ENCODE measurements at regions not wholly inside any gene's neighbourhood (a gene's known extent, or its start where the extent isn't known, plus 50 kb on each side); places are given as distances from the start of the nearest gene placed in this dataset.

- TF ChIP-seq ZNF274 (IDR thresholded peaks at IDR 0.05; ENCODE audit: low read depth, low read length) (no peak), SUZ12 (IDR thresholded peaks at IDR 0.05; ENCODE audit: extremely low read depth, insufficient read depth, insufficient read length) (no peak), YY1 (IDR thresholded peaks at IDR 0.05; ENCODE audit: insufficient read depth, insufficient read length) (no peak)
- no peak overlapping the region for H3K9ac ChIP-seq (ENCODE audit: insufficient read length, low read depth)
- no peak overlapping the region for H3K4me3 ChIP-seq (ENCODE audit: insufficient read length, low read depth)
- no peaks in the 10 kb centered on the region for H3K9me3 ChIP-seq (ENCODE audit: insufficient read depth, low read length)
- no peaks in the 10 kb centered on the region for H3K27me3 ChIP-seq (ENCODE audit: insufficient read depth, insufficient read length)
- H3K4me1 ChIP-seq (ENCODE audit: insufficient read depth, insufficient read length), result no peaks in the 10 kb centered on the region
- DNase-seq (ENCODE audit: low read depth, low spot score), result no peak
- H3K36me3 ChIP-seq (ENCODE audit: insufficient read depth, insufficient read length, low read length), result no peaks in the 10 kb centered on the region
Measured at GRCh38 chr17:12575641-12576040, 90.0 kb upstream of the MYOCD start.

- H3K4me1 ChIP-seq (ENCODE audit: insufficient read depth, insufficient read length), result no peaks in the 10 kb centered on the region
- TF ChIP-seq ZNF274 (IDR thresholded peaks at IDR 0.05; ENCODE audit: low read depth, low read length) (no peak), YY1 (IDR thresholded peaks at IDR 0.05; ENCODE audit: insufficient read depth, insufficient read length) (no peak), SUZ12 (IDR thresholded peaks at IDR 0.05; ENCODE audit: extremely low read depth, insufficient read depth, insufficient read length) (no peak)
- H3K4me3 ChIP-seq (ENCODE audit: insufficient read length, low read depth), result no peak overlapping the region
Measured at GRCh38 chr17:12579288-12579687, 86.4 kb upstream of the MYOCD start.

GRCh38 chr17:12580640-12581039, 85.0 kb upstream of the MYOCD start:
- DNase-seq (ENCODE audit: low read depth, low spot score), result no peak
- no peak for TF ChIP-seq ZNF274 (IDR thresholded peaks at IDR 0.05; ENCODE audit: low read depth, low read length)
- TF ChIP-seq SUZ12 (IDR thresholded peaks at IDR 0.05; ENCODE audit: extremely low read depth, insufficient read depth, insufficient read length), result no peak
- no peak for TF ChIP-seq YY1 (IDR thresholded peaks at IDR 0.05; ENCODE audit: insufficient read depth, insufficient read length)
- Histone ChIP-seq H3K4me1 (ENCODE audit: insufficient read depth, insufficient read length) (no peaks in the 10 kb centered on the region), H3K9me3 (ENCODE audit: insufficient read depth, low read length) (no peaks in the 10 kb centered on the region), H3K9ac (ENCODE audit: insufficient read length, low read depth) (no peak overlapping the region), H3K4me3 (ENCODE audit: insufficient read length, low read depth) (no peak overlapping the region), H3K27me3 (ENCODE audit: insufficient read depth, insufficient read length) (no peaks in the 10 kb centered on the region), H3K36me3 (ENCODE audit: insufficient read depth, insufficient read length, low read length) (no peaks in the 10 kb centered on the region)

More at GRCh38 chr17:12579288-12579687, 86.4 kb upstream of the MYOCD start:
- H3K27me3 ChIP-seq (ENCODE audit: insufficient read depth, insufficient read length), result no peaks in the 10 kb centered on the region
- no peak for DNase-seq (ENCODE audit: low read depth, low spot score)
- no peak overlapping the region for H3K9ac ChIP-seq (ENCODE audit: insufficient read length, low read depth)
- H3K9me3 ChIP-seq (ENCODE audit: insufficient read depth, low read length), result no peaks in the 10 kb centered on the region
- no peaks in the 10 kb centered on the region for H3K36me3 ChIP-seq (ENCODE audit: insufficient read depth, insufficient read length, low read length)

- Histone ChIP-seq H3K9me3 (ENCODE audit: insufficient read depth, low read length) (no peaks in the 10 kb centered on the region), H3K36me3 (ENCODE audit: insufficient read depth, insufficient read length, low read length) (no peaks in the 10 kb centered on the region), H3K4me1 (ENCODE audit: insufficient read depth, insufficient read length) (no peaks in the 10 kb centered on the region), H3K9ac (ENCODE audit: insufficient read length, low read depth) (no peak overlapping the region), H3K4me3 (ENCODE audit: insufficient read length, low read depth) (no peak overlapping the region), H3K27me3 (ENCODE audit: insufficient read depth, insufficient read length) (no peaks in the 10 kb centered on the region)
- TF ChIP-seq YY1 (IDR thresholded peaks at IDR 0.05; ENCODE audit: insufficient read depth, insufficient read length) (no peak), ZNF274 (IDR thresholded peaks at IDR 0.05; ENCODE audit: low read depth, low read length) (no peak), SUZ12 (IDR thresholded peaks at IDR 0.05; ENCODE audit: extremely low read depth, insufficient read depth, insufficient read length) (no peak)
- DNase-seq (ENCODE audit: low read depth, low spot score), result no peak
Measured at GRCh38 chr17:12584727-12585126, 81.0 kb upstream of the MYOCD start.

GRCh38 chr17:12588531-12588930, 77.2 kb upstream of the MYOCD start:
- H3K9me3 ChIP-seq (ENCODE audit: insufficient read depth, low read length), result no peaks in the 10 kb centered on the region
- DNase-seq (ENCODE audit: low read depth, low spot score), result no peak
- no peak overlapping the region for H3K4me3 ChIP-seq (ENCODE audit: insufficient read length, low read depth)
- H3K9ac ChIP-seq (ENCODE audit: insufficient read length, low read depth), result no peak overlapping the region
- no peak for TF ChIP-seq ZNF274 (IDR thresholded peaks at IDR 0.05; ENCODE audit: low read depth, low read length)
- TF ChIP-seq YY1 (IDR thresholded peaks at IDR 0.05; ENCODE audit: insufficient read depth, insufficient read length), result no peak
- no peak for TF ChIP-seq SUZ12 (IDR thresholded peaks at IDR 0.05; ENCODE audit: extremely low read depth, insufficient read depth, insufficient read length)
- H3K36me3 ChIP-seq (ENCODE audit: insufficient read depth, insufficient read length, low read length), result no peaks in the 10 kb centered on the region
- H3K27me3 ChIP-seq (ENCODE audit: insufficient read depth, insufficient read length), result no peaks in the 10 kb centered on the region
- H3K4me1 ChIP-seq (ENCODE audit: insufficient read depth, insufficient read length), result no peaks in the 10 kb centered on the region

GRCh38 chr17:12590417-12590816, 75.3 kb upstream of the MYOCD start:
- no peak for DNase-seq (ENCODE audit: low read depth, low spot score)
- Histone ChIP-seq H3K4me1 (ENCODE audit: insufficient read depth, insufficient read length) (no peaks in the 10 kb centered on the region), H3K36me3 (ENCODE audit: insufficient read depth, insufficient read length, low read length) (no peaks in the 10 kb centered on the region), H3K9ac (ENCODE audit: insufficient read length, low read depth) (no peak overlapping the region), H3K9me3 (ENCODE audit: insufficient read depth, low read length) (no peaks in the 10 kb centered on the region), H3K4me3 (ENCODE audit: insufficient read length, low read depth) (no peak overlapping the region), H3K27me3 (ENCODE audit: insufficient read depth, insufficient read length) (no peaks in the 10 kb centered on the region)
- TF ChIP-seq SUZ12 (IDR thresholded peaks at IDR 0.05; ENCODE audit: extremely low read depth, insufficient read depth, insufficient read length) (no peak), ZNF274 (IDR thresholded peaks at IDR 0.05; ENCODE audit: low read depth, low read length) (no peak), YY1 (IDR thresholded peaks at IDR 0.05; ENCODE audit: insufficient read depth, insufficient read length) (no peak)

- Histone ChIP-seq H3K27me3 (ENCODE audit: insufficient read depth, insufficient read length) (no peaks in the 10 kb centered on the region), H3K4me3 (ENCODE audit: insufficient read length, low read depth) (no peak overlapping the region), H3K4me1 (ENCODE audit: insufficient read depth, insufficient read length) (no peaks in the 10 kb centered on the region), H3K9ac (ENCODE audit: insufficient read length, low read depth) (no peak overlapping the region), H3K36me3 (ENCODE audit: insufficient read depth, insufficient read length, low read length) (no peaks in the 10 kb centered on the region), H3K9me3 (ENCODE audit: insufficient read depth, low read length) (no peaks in the 10 kb centered on the region)
- no peak for DNase-seq (ENCODE audit: low read depth, low spot score)
- no peak for TF ChIP-seq ZNF274 (IDR thresholded peaks at IDR 0.05; ENCODE audit: low read depth, low read length)
- TF ChIP-seq YY1 (IDR thresholded peaks at IDR 0.05; ENCODE audit: insufficient read depth, insufficient read length), result no peak
- no peak for TF ChIP-seq SUZ12 (IDR thresholded peaks at IDR 0.05; ENCODE audit: extremely low read depth, insufficient read depth, insufficient read length)
Measured at GRCh38 chr17:12591021-12591735, 74.5 kb upstream of the MYOCD start.
